PC-9 (cell line): ENCODE measurements at regions not wholly inside any gene's neighbourhood (a gene's known extent, or its start where the extent isn't known, plus 50 kb on each side); places are given as distances from the start of the nearest gene placed in this dataset.

Source experiments
- CTCF ChIP-seq: fragments of 200-600 bp; sonication (generic); conservative IDR thresholded peaks from 2 replicates; pipeline ENCODE4 v1.6.1; 2017; ENCODE audit warnings: mixed run types, antibody characterized with exemption, mild to moderate bottlenecking, moderate library complexity
- EZH2 ChIP-seq: fragments of 200-600 bp; sonication (generic); IDR thresholded peaks from 2 replicates; pipeline ENCODE4 v1.8.0; 2017; ENCODE audit warnings: antibody characterized with exemption, low read depth

- no peak for TF ChIP-seq CTCF
- no peak for TF ChIP-seq EZH2
These were observed 165.8 kb downstream of the ABCA8 start for GRCh38 chr17:68789203-68789962.
